ENCODE measurements at regions not wholly inside any gene's neighbourhood (a gene's known extent, or its start where the extent isn't known, plus 50 kb on each side); places are given as distances from the start of the nearest gene placed in this dataset.
"Not testable (repeated sequence)": the region's sequence is repeated elsewhere in the genome, so short reads cannot be mapped to it uniquely, and the experiment has no call there.

DNA sequence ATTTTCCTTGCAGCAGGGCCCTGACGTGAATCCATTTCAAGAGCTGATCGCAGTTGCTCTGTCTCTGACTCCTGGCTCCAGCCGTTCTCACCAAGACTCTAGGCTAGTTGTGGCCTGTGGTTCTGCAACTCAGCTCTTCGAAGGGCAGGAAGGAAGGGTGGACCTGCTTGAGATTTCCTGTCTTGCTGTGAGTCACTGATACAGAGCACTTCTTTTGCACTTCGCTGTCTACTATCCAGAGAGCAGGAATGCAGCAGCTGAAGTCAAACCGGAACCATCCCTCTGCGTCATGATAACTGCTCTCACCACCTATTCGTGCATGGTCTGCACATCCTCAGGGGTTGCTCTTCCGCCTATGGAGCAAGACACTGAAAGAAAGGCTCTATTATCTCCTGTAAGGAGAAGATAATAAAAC, 59.7 kb downstream of the RAP2B start:
- peak; percentile 99 for DNase-seq (ENCODE audit: low read depth)
- no peak overlapping the region for H3K4me3 ChIP-seq (ENCODE audit: low read depth, low read length)
- TF ChIP-seq, protein P1, sequence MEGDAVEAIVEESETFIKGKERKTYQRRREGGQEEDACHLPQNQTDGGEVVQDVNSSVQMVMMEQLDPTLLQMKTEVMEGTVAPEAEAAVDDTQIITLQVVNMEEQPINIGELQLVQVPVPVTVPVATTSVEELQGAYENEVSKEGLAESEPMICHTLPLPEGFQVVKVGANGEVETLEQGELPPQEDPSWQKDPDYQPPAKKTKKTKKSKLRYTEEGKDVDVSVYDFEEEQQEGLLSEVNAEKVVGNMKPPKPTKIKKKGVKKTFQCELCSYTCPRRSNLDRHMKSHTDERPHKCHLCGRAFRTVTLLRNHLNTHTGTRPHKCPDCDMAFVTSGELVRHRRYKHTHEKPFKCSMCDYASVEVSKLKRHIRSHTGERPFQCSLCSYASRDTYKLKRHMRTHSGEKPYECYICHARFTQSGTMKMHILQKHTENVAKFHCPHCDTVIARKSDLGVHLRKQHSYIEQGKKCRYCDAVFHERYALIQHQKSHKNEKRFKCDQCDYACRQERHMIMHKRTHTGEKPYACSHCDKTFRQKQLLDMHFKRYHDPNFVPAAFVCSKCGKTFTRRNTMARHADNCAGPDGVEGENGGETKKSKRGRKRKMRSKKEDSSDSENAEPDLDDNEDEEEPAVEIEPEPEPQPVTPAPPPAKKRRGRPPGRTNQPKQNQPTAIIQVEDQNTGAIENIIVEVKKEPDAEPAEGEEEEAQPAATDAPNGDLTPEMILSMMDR (IDR thresholded peaks at IDR 0.05; ENCODE audit: insufficient read depth, low read length) = no peak

GRCh38 chr3:153226877-153227276, 64.9 kb downstream of the RAP2B start:
- DNase-seq (ENCODE audit: low read depth); H3K4me3 ChIP-seq (ENCODE audit: low read depth, low read length): not testable (repeated sequence)

DNA sequence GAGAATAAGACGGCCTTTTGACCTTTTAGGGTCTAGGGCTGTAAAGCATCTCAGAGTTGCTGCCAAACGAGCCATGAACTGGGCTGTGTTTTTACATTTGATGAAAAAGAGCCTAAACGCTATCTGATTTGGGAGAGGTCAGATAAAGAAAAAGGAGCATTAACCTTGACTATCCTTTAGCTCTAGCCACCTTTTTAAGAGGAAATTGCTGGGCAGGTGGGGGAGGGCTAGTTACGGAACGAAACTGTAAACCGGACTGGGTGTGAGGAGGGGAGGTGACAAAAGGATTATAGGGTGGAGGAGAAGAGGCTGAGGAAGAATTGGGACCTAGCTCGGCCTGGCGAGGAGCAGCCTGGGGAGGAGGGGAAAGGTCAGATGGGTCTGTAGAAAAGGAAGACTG, 68.4 kb downstream of the RAP2B start:
- not testable (repeated sequence) for H3K4me3 ChIP-seq (ENCODE audit: low read depth, low read length); DNase-seq (ENCODE audit: low read depth)

DNA sequence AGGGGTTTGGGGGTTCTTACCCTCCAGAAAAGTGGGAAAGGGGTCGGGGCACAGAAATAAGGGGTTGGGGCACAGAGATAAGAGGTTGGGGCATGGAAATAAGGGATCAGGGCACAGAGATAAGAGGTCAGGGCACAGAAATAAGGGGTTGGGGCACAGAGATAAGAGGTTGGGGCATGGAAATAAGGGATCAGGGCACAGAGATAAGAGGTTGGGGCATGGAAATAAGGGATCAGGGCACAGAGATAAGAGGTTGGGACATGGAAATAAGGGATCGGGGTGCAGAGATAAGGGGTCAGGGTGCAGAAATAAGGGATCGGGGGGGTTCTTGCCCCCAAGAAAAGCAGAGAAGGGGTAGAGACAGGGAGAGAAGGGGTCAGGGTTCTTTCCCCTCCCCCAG, 69.2 kb downstream of the RAP2B start:
- not testable (repeated sequence) for DNase-seq (ENCODE audit: low read depth)

GRCh38 chr3:153232050-153232752, 70.2 kb downstream of the RAP2B start:
- DNase-seq (ENCODE audit: low read depth) = peak; percentile 31
- not testable (repeated sequence) for H3K4me3 ChIP-seq (ENCODE audit: low read depth, low read length)

More for the DNA sequence above, 69.2 kb downstream of the RAP2B start:
- not testable (repeated sequence) for H3K4me3 ChIP-seq (ENCODE audit: low read depth, low read length)

- peak; percentile 85 for DNase-seq (ENCODE audit: low read depth)
- no peak overlapping the region for H3K4me3 ChIP-seq (ENCODE audit: low read depth, low read length)
Observed at GRCh38 chr3:153232851-153233271, 70.8 kb downstream of the RAP2B start.

DNA sequence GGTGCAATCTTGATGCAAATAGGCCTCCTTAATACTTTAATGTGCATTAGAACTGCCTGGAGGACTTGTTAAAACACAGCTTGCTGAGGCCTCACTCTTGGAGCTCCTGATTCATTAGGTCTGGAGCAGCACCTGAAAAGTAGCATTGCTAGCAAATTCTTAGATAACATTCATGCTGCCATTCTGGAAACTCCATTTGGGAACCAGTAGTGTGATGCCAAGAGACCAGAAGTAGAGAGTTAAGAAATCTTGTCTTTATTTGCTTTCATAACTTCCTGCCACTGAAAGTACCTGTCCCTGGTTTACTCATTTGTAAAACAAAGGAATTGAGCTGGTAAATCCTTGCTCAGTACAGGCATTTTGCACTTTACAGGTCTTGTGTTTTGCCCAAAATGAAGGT, 72.0 kb downstream of the RAP2B start:
- TF ChIP-seq, protein P1 (IDR thresholded peaks at IDR 0.05; ENCODE audit: insufficient read depth, low read length) = no peak
- H3K4me3 ChIP-seq (ENCODE audit: low read depth, low read length) = no peak overlapping the region
- no peak for DNase-seq (ENCODE audit: low read depth)

More at GRCh38 chr3:153232851-153233271, 70.8 kb downstream of the RAP2B start:
- TF ChIP-seq, protein P1 (IDR thresholded peaks at IDR 0.05; ENCODE audit: insufficient read depth, low read length) = no peak

DNA sequence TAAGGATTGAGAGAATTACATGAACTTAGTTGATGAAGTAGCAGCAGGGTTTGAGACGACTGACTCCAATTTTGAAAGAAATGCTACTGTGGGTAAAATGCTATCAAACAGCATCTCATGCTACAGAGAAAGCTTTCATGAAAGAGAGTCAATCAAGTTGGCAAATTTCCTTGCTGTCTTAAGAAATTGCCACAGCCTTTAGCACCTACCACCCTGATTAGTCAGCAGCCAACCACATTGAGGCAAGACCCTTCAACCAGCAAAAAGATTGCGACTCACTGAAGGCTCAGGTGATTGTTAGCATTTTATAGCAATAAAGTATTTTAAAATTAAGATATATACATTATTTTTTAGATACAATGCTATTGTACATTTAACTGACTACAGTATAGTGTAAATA, 80.9 kb downstream of the RAP2B start:
- no peak for DNase-seq (ENCODE audit: low read depth)
- H3K4me3 ChIP-seq (ENCODE audit: low read depth, low read length) = no peak overlapping the region
- TF ChIP-seq, protein P1 (IDR thresholded peaks at IDR 0.05; ENCODE audit: insufficient read depth, low read length) = no peak

DNA sequence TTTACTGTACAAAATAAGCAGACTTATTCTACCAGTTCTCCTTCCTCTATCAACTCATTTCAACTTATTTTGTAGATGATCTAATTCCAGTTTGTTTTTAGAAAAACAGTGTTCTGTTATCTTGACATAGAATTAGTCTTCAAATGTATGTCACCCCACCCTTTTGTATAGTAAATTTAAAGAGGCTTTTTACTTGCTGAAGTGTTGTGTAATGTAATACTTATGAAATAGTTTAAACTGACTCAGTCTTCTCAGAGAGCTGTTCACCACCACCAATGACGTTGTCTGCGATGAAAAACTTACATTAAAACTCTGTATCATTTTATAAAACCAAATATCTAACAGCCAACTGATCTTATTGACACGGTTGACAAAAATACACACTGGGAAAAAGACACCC, 82.9 kb downstream of the RAP2B start:
- peak; percentile 64 for DNase-seq (ENCODE audit: low read depth)
- TF ChIP-seq, protein P1 (IDR thresholded peaks at IDR 0.05; ENCODE audit: insufficient read depth, low read length) = no peak
- no peak overlapping the region for H3K4me3 ChIP-seq (ENCODE audit: low read depth, low read length)

Measured in fibroblast of the aortic adventitia (primary cell).